Fibroblast of skin of abdomen (primary cell): ENCODE measurements at regions not wholly inside any gene's neighbourhood (a gene's known extent, or its start where the extent isn't known, plus 50 kb on each side); places are given as distances from the start of the nearest gene placed in this dataset.
"Not testable (repeated sequence)": the region's sequence is repeated elsewhere in the genome, so short reads cannot be mapped to it uniquely, and the experiment has no call there.

Source experiments
- DNase-seq: peaks from one replicate; pipeline ENCODE4 v3.0.0-alpha.2; 2013

GRCh38 chrX:5695971-5696370 lies 532.7 kb downstream of the NLGN4X start:
- no peak for DNase-seq

GRCh38 chrX:5683996-5684395 lies 544.7 kb downstream of the NLGN4X start:
- DNase-seq = no peak

- DNase-seq = peak; percentile 37
Observed at GRCh38 chrX:5681159-5681558, 547.5 kb downstream of the NLGN4X start.

GRCh38 chrX:5674036-5674435 lies 554.6 kb downstream of the NLGN4X start:
- DNase-seq = no peak

GRCh38 chrX:5672099-5672498 lies 556.6 kb downstream of the NLGN4X start:
- no peak for DNase-seq

- not testable (repeated sequence) for DNase-seq
Observed at GRCh38 chrX:5666689-5667088, 562.0 kb downstream of the NLGN4X start.

- DNase-seq = no peak
Observed at GRCh38 chrX:5656544-5656943, 572.1 kb downstream of the NLGN4X start.

GRCh38 chrX:5650904-5651303 lies 577.8 kb downstream of the NLGN4X start:
- DNase-seq = no peak

GRCh38 chrX:5648941-5649568 lies 579.6 kb downstream of the NLGN4X start:
- DNase-seq = no peak

- DNase-seq = no peak
Observed at GRCh38 chrX:5646818-5647217, 581.8 kb downstream of the NLGN4X start.

GRCh38 chrX:5644776-5645175 lies 583.9 kb downstream of the NLGN4X start:
- no peak for DNase-seq

GRCh38 chrX:5640071-5640470 lies 588.6 kb downstream of the NLGN4X start:
- DNase-seq = no peak

GRCh38 chrX:5638572-5638971 lies 590.1 kb downstream of the NLGN4X start:
- no peak for DNase-seq

- no peak for DNase-seq
Observed at GRCh38 chrX:5632887-5633286, 595.8 kb downstream of the NLGN4X start.

- no peak for DNase-seq
Observed at GRCh38 chrX:5632061-5632614, 596.5 kb downstream of the NLGN4X start.

GRCh38 chrX:5617666-5618065 lies 611.0 kb downstream of the NLGN4X start:
- DNase-seq = no peak

- DNase-seq = no peak
Observed at GRCh38 chrX:5595570-5595969, 633.1 kb downstream of the NLGN4X start.

GRCh38 chrX:5586726-5587125 lies 641.9 kb downstream of the NLGN4X start:
- no peak for DNase-seq

- DNase-seq = no peak
Observed at GRCh38 chrX:5575407-5575806, 653.3 kb downstream of the NLGN4X start.

- DNase-seq = no peak
Observed at GRCh38 chrX:5568934-5569333, 659.7 kb downstream of the NLGN4X start.

GRCh38 chrX:5559386-5559785 lies 669.3 kb downstream of the NLGN4X start:
- no peak for DNase-seq

GRCh38 chrX:5549512-5549911 lies 679.2 kb downstream of the NLGN4X start:
- DNase-seq = no peak

- DNase-seq = no peak
Observed at GRCh38 chrX:5537098-5537497, 691.6 kb downstream of the NLGN4X start.

- no peak for DNase-seq
Observed at GRCh38 chrX:5536261-5536660, 692.4 kb downstream of the NLGN4X start.

GRCh38 chrX:5528057-5528456 lies 700.6 kb downstream of the NLGN4X start:
- no peak for DNase-seq
